ENCODE measurements at regions not wholly inside any gene's neighbourhood (a gene's known extent, or its start where the extent isn't known, plus 50 kb on each side); places are given as distances from the start of the nearest gene placed in this dataset.
"Not testable (repeated sequence)": the region's sequence is repeated elsewhere in the genome, so short reads cannot be mapped to it uniquely, and the experiment has no call there.

GRCh38 chr6:2324166-2324953, 79.0 kb upstream of the GMDS start:
- DNase-seq, result no peak
- H3K9ac ChIP-seq (ENCODE audit: extremely low read depth, low read length, poor library complexity, severe bottlenecking), result no peak overlapping the region
- peaks cover 55% of the 10 kb centered on the region for H3K9me3 ChIP-seq (ENCODE audit: control insufficient read depth, low read length)
- peaks cover 2% of the 10 kb centered on the region for H3K27me3 Mint-ChIP-seq (ENCODE audit: insufficient read depth)
- no peak for TF ChIP-seq CTCF (conservative IDR thresholded peaks at IDR 0.05)
- no peak overlapping the region for H3K27ac Mint-ChIP-seq
- H3K27me3 ChIP-seq (ENCODE audit: control insufficient read depth, insufficient read depth, low read length, poor library complexity, severe bottlenecking), result no peaks in the 10 kb centered on the region
- H3K9me3 Mint-ChIP-seq, result peaks cover 77% of the 10 kb centered on the region
- no peaks in the 10 kb centered on the region for H3K4me1 Mint-ChIP-seq
- no peaks in the 10 kb centered on the region for H3K4me1 ChIP-seq (ENCODE audit: control insufficient read depth, insufficient read depth, low read length)
- WGBS, 2 experiments (ENCODE audit: insufficient coverage in 1 of 2, insufficient read length in 1 of 2), result 86 to 100% methylated on average over 1 to 2 of the region's 2 CpGs
- H3K27ac ChIP-seq (ENCODE audit: low read depth, low read length), result no peak overlapping the region
- H3K36me3 ChIP-seq (ENCODE audit: control insufficient read depth, insufficient read depth, low read length), result no peaks in the 10 kb centered on the region
- H3K36me3 Mint-ChIP-seq (ENCODE audit: low read depth), result peaks cover 26% of the 10 kb centered on the region
- H3K4me3 ChIP-seq (ENCODE audit: low read length), result no peak overlapping the region
- no peak overlapping the region for H3K4me3 Mint-ChIP-seq

GRCh38 chr6:2317498-2317897, 72.1 kb upstream of the GMDS start:
- H3K27ac Mint-ChIP-seq; H3K36me3 ChIP-seq (ENCODE audit: control insufficient read depth, insufficient read depth, low read length); H3K4me1 Mint-ChIP-seq; H3K27me3 Mint-ChIP-seq (ENCODE audit: insufficient read depth); DNase-seq; H3K4me3 Mint-ChIP-seq; H3K27me3 ChIP-seq (ENCODE audit: control insufficient read depth, insufficient read depth, low read length, poor library complexity, severe bottlenecking); H3K27ac ChIP-seq (ENCODE audit: low read depth, low read length); H3K4me1 ChIP-seq (ENCODE audit: control insufficient read depth, insufficient read depth, low read length); H3K4me3 ChIP-seq (ENCODE audit: low read length); H3K9ac ChIP-seq (ENCODE audit: extremely low read depth, low read length, poor library complexity, severe bottlenecking): not testable (repeated sequence)
- Mint-ChIP-seq H3K9me3 (peaks cover 56% of the 10 kb centered on the region), H3K36me3 (ENCODE audit: low read depth) (peaks cover 34% of the 10 kb centered on the region)
- 92 to 96% methylated on average over 4 to 11 of the region's 11 CpGs for WGBS, 2 experiments (ENCODE audit: insufficient coverage in 1 of 2, insufficient read length in 1 of 2)
- peaks cover 10% of the 10 kb centered on the region for H3K9me3 ChIP-seq (ENCODE audit: control insufficient read depth, low read length)

DNA sequence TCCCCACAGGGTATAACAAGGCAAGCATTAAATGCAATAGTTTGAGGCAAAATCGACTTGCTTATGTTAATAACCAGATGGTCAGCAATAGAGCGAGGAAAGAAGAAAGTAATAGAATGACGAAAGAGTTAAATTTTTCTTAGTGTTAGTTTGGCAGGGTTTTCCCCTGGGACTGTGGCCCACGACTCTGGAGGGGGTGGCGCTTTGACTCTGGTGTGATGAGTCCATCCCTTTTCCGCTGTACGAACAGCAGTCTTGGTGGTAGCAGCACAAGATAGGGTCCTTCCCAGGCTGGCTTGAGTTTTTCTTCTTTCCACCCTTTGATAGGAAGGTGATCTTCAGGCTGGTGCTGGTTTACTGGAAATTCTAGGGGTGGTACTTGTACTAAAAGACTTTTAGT, 69.2 kb upstream of the GMDS start:
- no peak for DNase-seq
- no peak overlapping the region for H3K27ac ChIP-seq (ENCODE audit: low read depth, low read length)
- 91 to 95% methylated on average over 4 to 7 of the region's 7 CpGs for WGBS, 2 experiments (ENCODE audit: insufficient coverage in 1 of 2, insufficient read length in 1 of 2)
- no peaks in the 10 kb centered on the region for H3K27me3 ChIP-seq (ENCODE audit: control insufficient read depth, insufficient read depth, low read length, poor library complexity, severe bottlenecking)
- TF ChIP-seq CTCF (conservative IDR thresholded peaks at IDR 0.05), result no peak
- no peaks in the 10 kb centered on the region for H3K4me1 ChIP-seq (ENCODE audit: control insufficient read depth, insufficient read depth, low read length)
- Mint-ChIP-seq H3K4me3 (no peak overlapping the region), H3K36me3 (ENCODE audit: low read depth) (peaks cover 25% of the 10 kb centered on the region), H3K4me1 (peaks cover 4% of the 10 kb centered on the region), H3K9me3 (peaks cover 42% of the 10 kb centered on the region), H3K27ac (no peak overlapping the region), H3K27me3 (ENCODE audit: insufficient read depth) (no peaks in the 10 kb centered on the region)
- no peak overlapping the region for H3K4me3 ChIP-seq (ENCODE audit: low read length)
- H3K36me3 ChIP-seq (ENCODE audit: control insufficient read depth, insufficient read depth, low read length), result no peaks in the 10 kb centered on the region
- no peak overlapping the region for H3K9ac ChIP-seq (ENCODE audit: extremely low read depth, low read length, poor library complexity, severe bottlenecking)
- H3K9me3 ChIP-seq (ENCODE audit: control insufficient read depth, low read length), result peaks cover 10% of the 10 kb centered on the region

GRCh38 chr6:2310042-2310441, 64.6 kb upstream of the GMDS start:
- Histone ChIP-seq H3K36me3 (ENCODE audit: control insufficient read depth, insufficient read depth, low read length) (no peaks in the 10 kb centered on the region), H3K9ac (ENCODE audit: extremely low read depth, low read length, poor library complexity, severe bottlenecking) (no peak overlapping the region), H3K4me3 (ENCODE audit: low read length) (no peak overlapping the region), H3K9me3 (ENCODE audit: control insufficient read depth, low read length) (no peaks in the 10 kb centered on the region), H3K27me3 (ENCODE audit: control insufficient read depth, insufficient read depth, low read length, poor library complexity, severe bottlenecking) (no peaks in the 10 kb centered on the region), H3K27ac (ENCODE audit: low read depth, low read length) (no peak overlapping the region), H3K4me1 (ENCODE audit: control insufficient read depth, insufficient read depth, low read length) (no peaks in the 10 kb centered on the region)
- H3K27ac Mint-ChIP-seq, result no peak overlapping the region
- H3K4me1 Mint-ChIP-seq, result peaks cover 4% of the 10 kb centered on the region
- no peak for DNase-seq
- no peaks in the 10 kb centered on the region for H3K36me3 Mint-ChIP-seq (ENCODE audit: low read depth)
- H3K27me3 Mint-ChIP-seq (ENCODE audit: insufficient read depth), result no peaks in the 10 kb centered on the region
- TF ChIP-seq CTCF (conservative IDR thresholded peaks at IDR 0.05), result no peak
- no peak overlapping the region for H3K4me3 Mint-ChIP-seq
- peaks cover 7% of the 10 kb centered on the region for H3K9me3 Mint-ChIP-seq

Measured in endodermal cell (in vitro differentiated cells).